Right renal cortex interstitium (tissue), 3 donors: ENCODE measurements at regions not wholly inside any gene's neighbourhood (a gene's known extent, or its start where the extent isn't known, plus 50 kb on each side); places are given as distances from the start of the nearest gene placed in this dataset.

Source experiments
- DNase-seq, 3 donors: peaks; one replicate each; pipeline ENCODE4 v3.0.0-alpha.2; 2013; ENCODE audit warnings: low read depth in 3 of 3, low spot score in 2 of 3

DNA sequence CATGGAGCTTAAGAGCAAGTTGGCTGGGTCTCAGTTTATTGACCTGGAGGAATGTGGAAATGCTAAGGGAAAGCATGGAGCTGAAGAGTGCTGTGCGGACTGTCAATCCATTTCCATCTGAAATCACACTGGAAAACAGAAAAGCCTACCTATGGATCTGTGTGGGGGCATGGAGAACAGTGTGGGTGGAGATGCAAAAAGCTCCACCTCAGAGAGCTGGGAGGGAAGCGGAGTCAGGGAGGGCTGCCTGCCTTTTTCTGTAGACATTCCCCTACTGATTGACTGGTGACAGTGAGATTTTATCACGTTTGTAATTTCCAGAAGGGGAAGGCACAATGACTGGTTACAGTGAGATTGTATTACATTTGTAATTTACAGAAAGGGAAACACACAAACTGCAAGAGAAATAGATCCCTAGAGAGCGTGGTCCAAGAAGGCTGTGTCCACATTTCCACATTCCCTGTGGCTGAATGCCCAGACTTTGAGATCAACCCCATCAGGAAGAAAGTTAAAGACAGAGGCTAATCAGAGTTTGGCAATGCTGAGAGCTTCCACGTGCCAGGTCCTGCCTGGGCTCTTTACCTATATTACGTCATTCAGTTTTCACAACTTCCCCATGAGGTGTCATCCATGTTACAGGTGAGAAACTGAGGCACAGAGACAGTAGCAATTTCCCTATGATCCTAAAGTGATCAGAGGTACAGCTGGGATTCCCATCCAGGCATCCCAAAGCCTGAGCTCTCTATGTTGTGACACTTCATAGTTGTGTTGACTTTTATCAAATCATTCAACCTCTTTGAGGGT lies 67.7 kb upstream of the NSMCE3 start:
- no peak for DNase-seq

DNA sequence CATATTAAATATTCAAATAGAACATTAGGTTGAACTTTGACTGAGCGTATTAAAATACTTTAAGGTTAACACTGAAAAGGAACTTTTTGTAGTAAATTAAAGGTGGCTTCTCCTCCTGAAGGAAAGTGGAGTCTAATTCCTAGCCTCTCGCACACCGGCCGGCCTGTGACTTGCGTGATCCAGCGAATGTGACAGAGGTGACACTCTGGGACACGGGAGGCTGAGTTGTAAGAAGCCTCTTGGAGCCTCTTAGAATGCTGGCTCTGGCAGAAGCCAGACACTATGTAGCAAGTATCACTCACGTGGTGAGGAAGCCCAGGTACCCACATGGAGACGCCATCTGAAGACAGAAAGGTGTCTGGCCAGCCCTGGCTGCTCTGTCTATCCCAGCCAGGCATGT lies 64.9 kb upstream of the NSMCE3 start:
- DNase-seq = no peak

DNA sequence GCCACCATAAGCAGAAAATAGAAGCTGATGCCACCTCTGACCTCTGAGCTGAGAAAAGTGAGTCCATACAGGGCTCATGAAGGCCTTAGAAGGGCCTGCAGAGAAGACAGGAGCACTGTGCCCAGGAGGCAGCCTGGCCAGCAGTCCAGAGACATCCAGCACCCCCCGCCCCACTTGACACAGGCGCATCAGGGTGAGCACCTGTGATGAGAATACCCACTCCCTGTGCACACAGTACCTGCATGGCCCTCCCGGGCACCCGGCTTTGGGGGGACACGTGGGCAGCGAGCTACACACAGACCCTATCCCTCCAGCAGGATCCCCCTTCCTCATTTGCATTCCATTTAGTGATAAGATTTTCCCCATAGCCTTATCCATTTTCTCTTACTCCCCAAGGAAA lies 63.6 kb upstream of the NSMCE3 start:
- no peak for DNase-seq

DNA sequence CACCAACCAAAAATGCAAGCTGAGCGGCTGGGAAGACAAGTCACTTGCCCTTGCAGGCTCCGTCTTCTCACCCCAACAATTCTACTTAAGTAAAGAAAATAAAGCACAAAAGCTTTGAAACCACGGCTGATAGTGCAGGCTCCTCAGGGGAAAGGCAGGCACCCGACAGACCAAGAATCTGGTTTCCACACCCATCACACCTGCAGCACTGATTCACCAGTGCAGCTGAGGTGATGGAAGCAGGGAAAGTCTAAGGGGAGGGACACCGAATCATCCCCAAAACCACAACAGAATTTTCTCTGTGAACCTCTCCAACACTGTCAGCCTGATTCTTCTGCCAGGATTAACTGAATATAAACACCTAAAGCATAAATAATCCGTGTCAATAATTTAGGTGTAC lies 62.0 kb upstream of the NSMCE3 start:
- no peak for DNase-seq

- DNase-seq = no peak
Observed at GRCh38 chr15:29331071-29331470, 61.4 kb upstream of the NSMCE3 start.

- no peak for DNase-seq
Observed at GRCh38 chr15:29324746-29325145, 55.1 kb upstream of the NSMCE3 start.

GRCh38 chr15:29323557-29323956 lies 53.9 kb upstream of the NSMCE3 start:
- no peak for DNase-seq

- DNase-seq = no peak
Observed at GRCh38 chr15:29322415-29322814, 52.8 kb upstream of the NSMCE3 start.

DNA sequence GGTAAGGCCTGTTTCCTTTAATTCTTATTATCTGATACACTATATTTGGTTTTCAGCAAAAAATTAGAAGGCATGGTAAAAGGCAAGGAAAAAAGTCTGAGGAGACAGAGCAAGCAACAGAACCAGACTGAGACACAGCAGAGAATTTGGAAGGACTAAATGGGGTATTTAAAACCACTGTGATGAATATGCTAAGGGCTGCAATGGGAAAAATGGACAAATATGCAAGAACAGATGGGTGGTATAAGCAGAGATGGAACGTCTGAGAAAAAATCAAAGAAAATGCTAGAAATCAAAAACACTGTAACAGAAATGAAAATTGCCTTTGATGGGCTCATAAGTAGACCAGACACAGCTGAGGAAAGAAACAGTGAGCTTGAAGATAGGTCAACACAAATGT lies 50.8 kb upstream of the NSMCE3 start:
- no peak for DNase-seq

DNA sequence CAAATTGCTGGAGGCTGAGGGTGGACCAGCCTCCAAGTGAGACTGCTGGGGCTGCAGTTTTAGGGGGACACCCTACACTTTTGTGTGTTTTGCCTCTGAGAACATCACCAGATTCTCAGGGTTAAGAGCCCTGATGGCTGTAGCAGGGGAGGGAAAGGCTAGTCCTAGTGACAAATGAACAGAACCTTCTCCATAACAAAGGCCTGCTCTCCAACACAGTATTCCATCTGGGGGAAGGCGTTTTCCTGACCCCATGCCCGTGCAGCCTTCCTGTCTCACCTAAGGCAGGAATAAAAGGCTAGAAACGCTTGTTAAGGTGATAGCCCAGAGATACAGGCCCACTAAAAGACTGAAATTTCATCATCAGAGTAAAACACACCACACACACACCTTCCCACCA lies 50.2 kb upstream of the NSMCE3 start:
- no peak for DNase-seq
